ENCODE measurements at regions not wholly inside any gene's neighbourhood (a gene's known extent, or its start where the extent isn't known, plus 50 kb on each side); places are given as distances from the start of the nearest gene placed in this dataset.

- no peak for DNase-seq
Measured at GRCh38 chr1:58367217-58367616, 179.3 kb downstream of the OMA1 start.

GRCh38 chr1:58365328-58365727 is 181.2 kb downstream of the OMA1 start:
- DNase-seq: no peak

GRCh38 chr1:58363585-58363984 is 182.9 kb downstream of the OMA1 start:
- no peak for DNase-seq

GRCh38 chr1:58361134-58361533 is 185.4 kb downstream of the OMA1 start:
- no peak for DNase-seq

- DNase-seq: no peak
Measured at GRCh38 chr1:58358346-58358745, 188.2 kb downstream of the OMA1 start.

GRCh38 chr1:58356402-58356801 is 190.1 kb downstream of the OMA1 start:
- no peak for DNase-seq

- no peak for DNase-seq
Measured at GRCh38 chr1:58353168-58353567, 193.4 kb downstream of the OMA1 start.

- DNase-seq: no peak
Measured at GRCh38 chr1:58352476-58353092, 193.9 kb downstream of the OMA1 start.

GRCh38 chr1:58346036-58346355 is 200.5 kb downstream of the OMA1 start:
- no peak for DNase-seq

GRCh38 chr1:58345215-58346035 is 201.1 kb downstream of the OMA1 start:
- DNase-seq: no peak

- DNase-seq: no peak
Measured at GRCh38 chr1:58340185-58340584, 206.3 kb downstream of the OMA1 start.

- no peak for DNase-seq
Measured at GRCh38 chr1:58338081-58338480, 208.4 kb downstream of the OMA1 start.

GRCh38 chr1:58333511-58333910 is 213.0 kb downstream of the OMA1 start:
- no peak for DNase-seq

GRCh38 chr1:58331156-58331555 is 215.4 kb downstream of the OMA1 start:
- no peak for DNase-seq

- no peak for DNase-seq
Measured at GRCh38 chr1:58325866-58326265, 220.7 kb downstream of the OMA1 start.

- no peak for DNase-seq
Measured at GRCh38 chr1:58324558-58324957, 222.0 kb downstream of the OMA1 start.

- no peak for DNase-seq
Measured at GRCh38 chr1:58318157-58319005, 228.1 kb downstream of the OMA1 start.

- DNase-seq: no peak
Measured at GRCh38 chr1:58317694-58318093, 228.8 kb downstream of the OMA1 start.

GRCh38 chr1:58317086-58317485 is 229.4 kb downstream of the OMA1 start:
- no peak for DNase-seq

- no peak for DNase-seq
Measured at GRCh38 chr1:58316141-58316540, 230.4 kb downstream of the OMA1 start.

- DNase-seq: no peak
Measured at GRCh38 chr1:58312971-58313563, 233.5 kb downstream of the OMA1 start.

GRCh38 chr1:58312461-58312860 is 234.1 kb downstream of the OMA1 start:
- DNase-seq: no peak

- no peak for DNase-seq
Measured at GRCh38 chr1:58310881-58311280, 235.6 kb downstream of the OMA1 start.

Data from 8988T (cell line).